ENCODE measurements at regions not wholly inside any gene's neighbourhood (a gene's known extent, or its start where the extent isn't known, plus 50 kb on each side); places are given as distances from the start of the nearest gene placed in this dataset.

- Histone ChIP-seq H3K4me3 (no peak overlapping the region), H4K20me1 (replicated peaks; ENCODE audit: insufficient read depth) (no peaks in the 10 kb centered on the region), H3K79me2 (replicated peaks; ENCODE audit: insufficient read depth) (no peaks in the 10 kb centered on the region), H3K9me2 (ENCODE audit: insufficient read depth) (no peaks in the 10 kb centered on the region), H3F3A (replicated peaks; ENCODE audit: low read depth) (no peaks in the 10 kb centered on the region), H3K4me2 (no peak overlapping the region), H3K4me1 (ENCODE audit: insufficient read depth) (no peaks in the 10 kb centered on the region), H3K36me3 (ENCODE audit: insufficient read depth) (peaks cover 12% of the 10 kb centered on the region), H2AFZ (no peak overlapping the region), H3K27ac (ENCODE audit: low read depth) (no peak overlapping the region), H3K27me3 (ENCODE audit: insufficient read depth) (no peaks in the 10 kb centered on the region)
- Mint-ChIP-seq H3K9me3 (peaks cover 6% of the 10 kb centered on the region), H3K4me1 (peaks cover 17% of the 10 kb centered on the region), H3K27me3 (ENCODE audit: insufficient read depth, low read depth, poor library complexity) (peaks cover 8% of the 10 kb centered on the region), H3K36me3 (ENCODE audit: low read depth) (no peaks in the 10 kb centered on the region), H3K4me3 (no peak overlapping the region), H3K27ac (no peak overlapping the region)
- DNase-seq (ENCODE audit: low spot score) (no peak), ATAC-seq (no peak)
- TF ChIP-seq CREB1 (CRISPR knock-in tag; IDR thresholded peaks at IDR 0.05; ENCODE audit: low read depth) (no peak), CTCF (conservative IDR thresholded peaks at IDR 0.05; ENCODE audit: low read depth in 2 of 2) (no peak), ZNF462 (CRISPR knock-in tag; IDR thresholded peaks at IDR 0.05) (no peak), ETS1 (IDR thresholded peaks at IDR 0.05) (no peak), REST (IDR thresholded peaks at IDR 0.05; ENCODE audit: unreplicated experiment) (no peak), STAT1 (IDR thresholded peaks at IDR 0.05; ENCODE audit: unreplicated experiment) (no peak), NANOG (IDR thresholded peaks at IDR 0.05; ENCODE audit: borderline replicate concordance) (no peak), ZNF331 (CRISPR knock-in tag; IDR thresholded peaks at IDR 0.05; ENCODE audit: low read depth) (no peak), EZH2phosphoT487 (IDR thresholded peaks at IDR 0.05; ENCODE audit: unreplicated experiment) (no peak), EZH2 (IDR thresholded peaks at IDR 0.05; ENCODE audit: low read depth, unreplicated experiment) (no peak)
These were observed 543.5 kb downstream of the BRD1 start for GRCh38 chr22:49284056-49284784.

Data from GM23338 (cell line).